Stimulated activated effector memory CD8-positive, alpha-beta T cell treated with anti-CD3 and anti-CD28 coated beads, Interleukin-12 subunit alpha, Interleukin-12 subunit beta, amount 100 ng/mL, for 72 hours (primary cell): ENCODE measurements at regions not wholly inside any gene's neighbourhood (a gene's known extent, or its start where the extent isn't known, plus 50 kb on each side); places are given as distances from the start of the nearest gene placed in this dataset.

ENCODE experiments used
- ATAC-seq: fragments of 150-1000 bp; cut with Tn5 transposase; 2 replicates; pipeline ENCODE4 v1.10.0; 2021
- DNase-seq, 2 donors: peaks; one replicate each; pipeline ENCODE4 v3.0.0; 2021 to 2022; ENCODE audit warnings: low spot score in 2 of 2
- H3K27ac Mint-ChIP-seq: one replicate; pipeline ENCODE4 v1.8.0; 2022; ENCODE audit warnings: mild to moderate bottlenecking, mixed read lengths
- H3K36me3 Mint-ChIP-seq: one replicate; pipeline ENCODE4 v1.8.0; 2022; ENCODE audit warnings: mild to moderate bottlenecking, mixed read lengths
- H3K4me1 Mint-ChIP-seq: one replicate; pipeline ENCODE4 v1.8.0; 2022; ENCODE audit warnings: mixed read lengths
- H3K4me3 Mint-ChIP-seq: one replicate; pipeline ENCODE4 v1.8.0; 2022; ENCODE audit warnings: mild to moderate bottlenecking, mixed read lengths
- H3K9me3 Mint-ChIP-seq: one replicate; pipeline ENCODE4 v1.8.0; 2022; ENCODE audit warnings: mixed read lengths

GRCh38 chr1:14137411-14138134 lies 437.6 kb downstream of the PRDM2 start:
- no peak overlapping the region for H3K4me3 Mint-ChIP-seq
- H3K4me1 Mint-ChIP-seq, result no peaks in the 10 kb centered on the region
- H3K9me3 Mint-ChIP-seq, result no peaks in the 10 kb centered on the region
- H3K27ac Mint-ChIP-seq, result no peak overlapping the region
- H3K36me3 Mint-ChIP-seq, result no peaks in the 10 kb centered on the region
- no peak for ATAC-seq
- DNase-seq, result no peak

DNA sequence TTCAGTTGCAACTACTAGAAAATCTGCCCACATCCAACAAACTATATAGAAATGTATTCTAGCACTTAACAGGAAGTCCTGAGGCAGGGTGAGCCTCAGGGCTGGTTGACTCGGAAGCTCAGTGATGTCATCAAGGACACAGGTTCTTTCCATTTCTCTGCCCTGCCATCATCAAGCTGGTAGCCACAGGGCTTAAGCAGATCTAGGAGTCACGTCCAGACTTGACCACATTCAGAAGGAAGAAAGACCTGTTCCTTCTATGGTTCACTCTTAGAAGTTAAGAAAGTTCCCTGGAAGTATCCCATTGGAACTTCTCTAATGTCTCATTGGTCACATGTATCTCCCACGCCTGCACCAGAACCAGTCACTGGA lies 438.1 kb downstream of the PRDM2 start:
- H3K4me3 Mint-ChIP-seq, result no peak overlapping the region
- no peaks in the 10 kb centered on the region for H3K4me1 Mint-ChIP-seq
- no peaks in the 10 kb centered on the region for H3K9me3 Mint-ChIP-seq
- no peak overlapping the region for H3K27ac Mint-ChIP-seq
- H3K36me3 Mint-ChIP-seq, result no peaks in the 10 kb centered on the region
- no peak for ATAC-seq
- no peak for DNase-seq

DNA sequence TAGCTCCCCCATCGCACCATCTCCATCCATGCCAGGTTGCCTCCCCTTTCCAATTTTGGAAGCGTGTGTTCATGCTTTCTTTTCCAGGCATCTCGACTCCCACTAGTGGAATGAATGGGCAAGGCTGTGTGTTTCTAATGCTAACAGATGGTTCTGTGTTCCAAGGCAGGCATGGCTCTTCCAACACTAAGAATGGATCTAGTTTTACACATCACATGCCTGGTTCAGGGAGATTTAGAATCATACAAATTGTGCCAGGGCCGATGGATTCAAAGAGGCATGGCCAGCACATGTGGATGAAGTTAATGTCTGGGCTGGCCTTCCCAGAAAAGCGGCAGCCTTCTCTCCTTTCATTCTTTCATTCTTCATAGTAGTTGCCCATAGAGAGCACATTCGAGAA lies 438.7 kb downstream of the PRDM2 start:
- DNase-seq, result no peak
- Mint-ChIP-seq H3K36me3 (no peaks in the 10 kb centered on the region), H3K4me1 (no peaks in the 10 kb centered on the region), H3K27ac (no peak overlapping the region), H3K9me3 (no peaks in the 10 kb centered on the region), H3K4me3 (no peak overlapping the region)
- ATAC-seq, result no peak

DNA sequence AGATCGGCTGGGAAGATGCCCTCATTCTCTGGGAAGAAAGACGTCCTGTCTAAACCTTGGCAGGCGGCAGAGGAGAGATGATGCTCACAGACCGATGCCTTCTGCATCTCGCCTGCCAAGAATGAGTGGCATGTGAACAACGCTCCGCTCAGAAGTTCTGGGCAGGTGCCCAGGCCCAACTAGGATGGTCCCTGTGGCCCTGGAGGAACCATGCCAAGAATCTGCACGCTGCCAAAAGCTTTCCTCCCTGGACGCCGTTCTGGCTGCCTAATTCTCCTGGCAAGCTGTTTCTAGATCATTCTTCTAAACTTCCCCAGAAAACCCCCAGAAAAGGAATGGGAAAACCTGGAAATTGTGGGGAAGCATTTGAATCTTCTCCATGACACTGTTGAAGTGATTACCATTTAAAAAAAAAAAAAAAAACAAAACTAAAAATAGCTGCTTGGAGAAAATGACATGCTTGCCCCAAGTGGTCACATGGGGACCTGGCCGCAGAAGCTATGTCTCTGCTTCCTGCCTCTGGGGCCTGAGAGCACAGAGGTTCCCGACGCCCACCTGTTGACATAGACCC lies 440.9 kb downstream of the PRDM2 start:
- no peak overlapping the region for H3K4me3 Mint-ChIP-seq
- DNase-seq (no peak), ATAC-seq (no peak)
- peaks cover 3% of the 10 kb centered on the region for H3K9me3 Mint-ChIP-seq
- H3K4me1 Mint-ChIP-seq, result no peaks in the 10 kb centered on the region
- no peaks in the 10 kb centered on the region for H3K36me3 Mint-ChIP-seq
- H3K27ac Mint-ChIP-seq, result no peak overlapping the region

DNA sequence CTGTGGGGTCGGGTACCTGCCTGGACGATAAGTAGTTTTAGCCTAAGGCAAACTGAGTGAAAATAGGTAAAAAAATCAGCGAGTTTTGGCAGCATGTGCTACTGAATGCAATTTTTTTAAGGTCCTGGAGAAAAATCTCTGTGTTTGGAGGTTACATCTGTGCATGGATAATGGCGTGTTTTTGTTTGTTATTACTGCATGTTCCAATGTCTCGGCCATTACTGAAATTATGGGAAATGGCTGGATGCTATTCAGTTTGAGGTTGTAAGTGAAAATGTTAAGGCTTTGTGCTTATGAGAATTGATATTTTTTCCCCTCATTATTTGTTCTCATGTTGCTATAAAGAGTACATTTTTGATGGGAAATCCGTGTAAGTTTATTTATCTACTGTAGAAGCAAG lies 441.7 kb downstream of the PRDM2 start:
- Mint-ChIP-seq H3K9me3 (peaks cover 3% of the 10 kb centered on the region), H3K4me3 (no peak overlapping the region), H3K27ac (no peak overlapping the region), H3K36me3 (no peaks in the 10 kb centered on the region), H3K4me1 (no peaks in the 10 kb centered on the region)
- no peak for ATAC-seq
- no peak for DNase-seq

DNA sequence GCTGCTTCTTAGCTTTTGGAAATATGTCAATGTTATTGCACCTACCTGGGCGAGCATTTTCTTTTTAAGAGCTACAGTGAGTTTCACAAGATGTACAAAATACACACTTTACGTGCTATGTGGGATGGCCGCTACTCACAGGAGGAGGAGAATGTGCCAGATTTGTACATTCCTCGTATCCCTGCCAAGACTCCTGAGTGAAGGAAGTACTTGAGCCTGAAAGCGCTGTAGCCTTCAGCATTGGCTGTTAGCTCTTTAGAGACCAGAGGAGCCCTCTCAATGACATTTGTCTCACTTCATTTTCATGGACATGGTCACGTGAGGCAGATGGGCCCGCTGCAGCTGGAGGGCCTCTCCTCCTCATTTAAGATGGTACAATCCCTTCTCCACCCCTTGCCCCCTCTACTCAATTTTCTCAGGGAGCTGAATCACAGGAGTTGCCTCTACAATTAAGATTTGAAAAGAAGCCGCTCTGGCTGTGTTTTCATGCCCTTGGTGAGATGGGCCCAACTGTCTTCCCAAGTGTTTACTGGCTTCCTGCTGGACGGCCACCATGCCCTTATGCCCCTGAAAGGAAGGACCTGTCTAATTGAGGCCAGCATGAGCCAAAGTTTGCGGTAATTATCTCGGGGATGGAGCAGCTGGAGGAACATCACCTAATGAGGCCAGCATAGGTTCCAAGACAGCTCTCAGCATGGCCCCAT lies 442.6 kb downstream of the PRDM2 start:
- no peak overlapping the region for H3K27ac Mint-ChIP-seq
- H3K36me3 Mint-ChIP-seq, result no peaks in the 10 kb centered on the region
- no peak for ATAC-seq
- H3K9me3 Mint-ChIP-seq, result peaks cover 3% of the 10 kb centered on the region
- DNase-seq, result no peak
- no peak overlapping the region for H3K4me3 Mint-ChIP-seq
- no peaks in the 10 kb centered on the region for H3K4me1 Mint-ChIP-seq

GRCh38 chr1:14143777-14144176 lies 443.8 kb downstream of the PRDM2 start:
- DNase-seq (no peak), ATAC-seq (no peak)
- Mint-ChIP-seq H3K4me1 (no peaks in the 10 kb centered on the region), H3K9me3 (peaks cover 3% of the 10 kb centered on the region), H3K4me3 (no peak overlapping the region), H3K36me3 (no peaks in the 10 kb centered on the region), H3K27ac (no peak overlapping the region)

DNA sequence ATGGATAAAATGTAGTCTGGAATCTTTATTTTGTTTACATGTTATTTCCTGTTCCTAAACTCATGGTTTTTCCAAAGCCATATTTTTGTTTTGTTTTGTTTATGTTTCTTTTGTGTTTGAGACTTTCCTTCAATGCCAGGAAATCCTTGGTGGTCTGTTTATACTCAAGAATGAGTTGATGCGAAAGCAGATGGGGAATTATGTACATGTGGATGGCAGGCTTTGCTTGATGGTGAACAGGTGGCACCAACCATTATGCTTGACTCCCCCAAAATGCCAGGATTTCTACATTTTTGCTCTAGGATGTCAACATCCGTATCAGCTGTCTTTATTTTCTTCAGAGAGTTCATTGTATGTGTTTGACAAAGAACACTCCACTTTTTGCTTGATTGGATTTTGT lies 448.5 kb downstream of the PRDM2 start:
- no peaks in the 10 kb centered on the region for H3K4me1 Mint-ChIP-seq
- DNase-seq (no peak), ATAC-seq (no peak)
- no peak overlapping the region for H3K4me3 Mint-ChIP-seq
- no peaks in the 10 kb centered on the region for H3K36me3 Mint-ChIP-seq
- no peak overlapping the region for H3K27ac Mint-ChIP-seq
- H3K9me3 Mint-ChIP-seq, result peaks cover 8% of the 10 kb centered on the region

GRCh38 chr1:14149431-14149830 lies 449.1 kb upstream of the KAZN start:
- no peak for ATAC-seq
- H3K27ac Mint-ChIP-seq, result no peak overlapping the region
- no peak overlapping the region for H3K4me3 Mint-ChIP-seq
- no peak for DNase-seq
- H3K4me1 Mint-ChIP-seq, result no peaks in the 10 kb centered on the region
- no peaks in the 10 kb centered on the region for H3K36me3 Mint-ChIP-seq
- peaks cover 7% of the 10 kb centered on the region for H3K9me3 Mint-ChIP-seq

DNA sequence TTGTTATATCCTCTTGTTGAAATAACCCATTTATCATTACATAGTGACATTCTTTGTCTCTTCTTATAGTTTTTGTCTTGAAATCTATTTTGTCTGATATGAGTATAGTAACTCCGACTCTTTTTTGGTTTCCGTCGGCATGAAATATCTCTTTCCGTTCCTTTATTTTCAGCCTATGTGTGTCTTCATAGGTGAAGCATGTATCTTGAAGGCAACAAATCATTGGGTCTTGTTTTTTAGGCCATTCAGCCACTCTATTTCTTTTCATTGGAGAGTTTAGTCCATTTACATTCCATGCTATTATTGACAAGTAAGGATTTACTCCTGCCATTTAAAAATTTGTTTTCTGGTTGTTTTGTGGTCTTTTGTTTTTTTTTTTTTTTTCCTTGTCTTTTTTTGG lies 441.9 kb upstream of the KAZN start:
- ATAC-seq, result no peak
- H3K36me3 Mint-ChIP-seq, result no peaks in the 10 kb centered on the region
- no peak overlapping the region for H3K4me3 Mint-ChIP-seq
- H3K4me1 Mint-ChIP-seq, result no peaks in the 10 kb centered on the region
- DNase-seq, result no peak
- H3K9me3 Mint-ChIP-seq, result peaks cover 19% of the 10 kb centered on the region
- H3K27ac Mint-ChIP-seq, result no peak overlapping the region

GRCh38 chr1:14160781-14161180 lies 437.7 kb upstream of the KAZN start:
- Mint-ChIP-seq H3K4me1 (no peaks in the 10 kb centered on the region), H3K4me3 (no peak overlapping the region), H3K27ac (no peak overlapping the region), H3K36me3 (no peaks in the 10 kb centered on the region), H3K9me3 (peaks cover 15% of the 10 kb centered on the region)
- DNase-seq (no peak), ATAC-seq (no peak)

DNA sequence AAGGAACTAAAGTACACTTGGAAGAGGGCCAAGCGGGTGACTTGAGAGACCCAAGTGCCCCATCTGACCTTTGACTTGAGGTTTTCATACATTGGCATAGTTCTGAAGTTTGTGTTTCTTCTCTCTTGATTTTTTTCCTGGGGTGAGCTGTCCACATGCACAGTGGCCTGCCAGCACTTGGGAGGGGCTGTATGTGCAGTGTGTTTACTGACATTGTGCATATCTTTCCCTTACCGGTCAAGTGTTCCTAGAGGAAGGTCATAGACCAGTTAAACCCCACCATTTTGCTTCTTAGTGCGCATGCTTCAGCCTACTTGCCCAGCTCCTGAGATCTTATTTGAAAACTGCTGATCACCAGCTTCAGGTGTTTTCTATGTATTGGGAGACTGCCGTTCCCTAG lies 435.2 kb upstream of the KAZN start:
- DNase-seq (no peak), ATAC-seq (no peak)
- Mint-ChIP-seq H3K4me1 (no peaks in the 10 kb centered on the region), H3K4me3 (no peak overlapping the region), H3K27ac (no peak overlapping the region), H3K9me3 (peaks cover 8% of the 10 kb centered on the region), H3K36me3 (no peaks in the 10 kb centered on the region)

DNA sequence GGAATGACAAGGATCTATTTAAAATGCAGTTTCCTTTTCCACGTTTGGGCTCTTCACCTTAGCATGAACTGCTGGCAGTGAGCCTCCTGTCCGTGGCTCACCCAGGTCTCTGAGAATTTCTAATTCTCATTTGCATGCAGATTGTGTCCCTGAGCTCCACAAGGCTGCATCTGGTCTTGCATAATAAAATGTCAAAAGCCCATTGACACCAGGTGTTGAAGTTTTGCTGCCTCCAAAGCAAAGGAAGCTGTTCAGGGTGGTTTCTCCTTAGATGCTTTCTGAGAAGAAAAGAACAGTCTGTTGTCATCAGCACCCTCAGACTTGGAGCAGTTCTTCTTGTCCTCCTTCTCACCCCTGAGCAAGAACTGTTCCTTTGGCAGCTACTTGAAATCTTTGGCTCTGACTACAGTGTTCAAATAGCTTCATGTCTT lies 433.1 kb upstream of the KAZN start:
- Mint-ChIP-seq H3K4me3 (no peak overlapping the region), H3K9me3 (peaks cover 8% of the 10 kb centered on the region)
- no peak for ATAC-seq

DNA sequence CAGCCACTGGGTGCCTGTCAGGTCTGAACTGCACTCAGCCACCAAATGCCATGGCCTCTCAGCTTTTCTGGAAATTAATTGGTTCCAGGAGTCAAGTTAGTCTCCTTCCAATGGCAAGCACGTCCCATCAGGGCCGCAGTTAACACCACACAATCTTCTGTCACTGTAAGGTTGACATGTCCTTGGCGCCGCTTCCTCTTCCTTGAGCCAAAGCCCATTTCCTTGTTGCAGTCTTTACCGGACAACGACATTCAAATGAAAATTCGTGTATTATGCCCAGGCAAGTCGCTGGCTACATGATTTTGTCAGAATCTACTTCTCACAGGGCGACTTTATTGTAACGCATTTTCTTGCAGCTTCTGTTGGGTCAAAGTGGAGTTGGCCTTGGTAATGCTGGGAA lies 430.6 kb upstream of the KAZN start:
- Mint-ChIP-seq H3K9me3 (peaks cover 8% of the 10 kb centered on the region), H3K36me3 (no peaks in the 10 kb centered on the region), H3K27ac (no peak overlapping the region), H3K4me3 (no peak overlapping the region), H3K4me1 (no peaks in the 10 kb centered on the region)
- DNase-seq, result no peak
- ATAC-seq, result no peak

More for the DNA sequence above, 433.1 kb upstream of the KAZN start:
- no peaks in the 10 kb centered on the region for H3K4me1 Mint-ChIP-seq
- DNase-seq, result no peak
- no peaks in the 10 kb centered on the region for H3K36me3 Mint-ChIP-seq
- H3K27ac Mint-ChIP-seq, result no peak overlapping the region

DNA sequence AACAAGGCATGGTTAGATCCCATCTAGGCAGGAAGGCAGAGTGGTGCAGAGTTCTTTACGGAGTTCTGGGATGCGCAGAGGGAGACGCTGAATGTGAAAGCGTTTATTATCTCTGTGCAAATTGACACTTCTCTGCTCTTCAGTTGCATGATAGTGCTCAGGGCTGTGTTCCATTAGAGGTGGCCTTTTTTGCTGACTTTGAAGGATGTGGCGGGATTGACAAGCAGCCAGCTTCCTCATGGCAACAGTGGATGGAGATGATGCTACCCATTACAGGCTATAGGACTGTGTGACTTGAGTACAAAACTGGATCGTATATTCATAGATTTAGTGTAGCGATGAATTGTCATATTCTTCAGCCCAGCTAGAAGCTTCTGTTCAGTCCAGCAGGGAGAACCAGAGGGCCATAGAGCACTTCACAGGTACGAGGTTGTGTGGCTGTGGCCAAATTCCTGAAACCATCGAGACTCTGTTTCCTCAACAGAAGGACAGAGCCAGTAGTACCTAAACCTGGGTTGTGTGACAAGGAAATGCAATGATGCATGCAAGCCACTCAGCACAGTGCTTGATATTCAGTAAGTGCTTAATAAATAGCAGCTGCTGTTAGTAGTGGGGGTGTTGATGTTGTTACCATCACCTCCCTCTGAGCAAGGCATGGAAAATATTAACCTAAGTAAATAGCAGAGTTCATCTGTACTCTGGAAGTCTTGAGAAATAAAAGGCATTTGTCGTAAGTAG lies 430.0 kb upstream of the KAZN start:
- no peak overlapping the region for H3K27ac Mint-ChIP-seq
- H3K36me3 Mint-ChIP-seq, result no peaks in the 10 kb centered on the region
- no peaks in the 10 kb centered on the region for H3K4me1 Mint-ChIP-seq
- DNase-seq (no peak), ATAC-seq (no peak)
- H3K4me3 Mint-ChIP-seq, result no peak overlapping the region
- H3K9me3 Mint-ChIP-seq, result peaks cover 5% of the 10 kb centered on the region

DNA sequence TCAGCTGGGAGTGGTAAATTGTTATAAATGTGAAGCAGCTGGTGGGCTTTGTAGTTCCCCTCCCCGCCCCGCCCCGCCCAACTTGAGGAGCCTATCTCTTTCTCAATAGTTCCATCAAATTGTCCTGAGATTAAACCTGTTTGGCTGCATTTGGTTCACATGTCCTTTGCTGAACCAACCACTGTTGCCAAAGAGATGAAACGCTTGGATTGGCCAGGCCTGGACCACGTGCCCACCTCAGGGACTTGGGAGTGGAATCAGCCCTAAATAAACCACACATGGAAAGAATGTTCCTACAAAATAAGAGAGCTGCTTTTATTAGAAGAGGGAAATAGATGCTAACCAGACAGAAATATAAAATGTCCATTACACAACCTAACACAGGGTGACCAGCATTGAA lies 424.9 kb upstream of the KAZN start:
- DNase-seq (no peak), ATAC-seq (no peak)
- no peaks in the 10 kb centered on the region for H3K4me1 Mint-ChIP-seq
- no peak overlapping the region for H3K27ac Mint-ChIP-seq
- H3K9me3 Mint-ChIP-seq, result no peaks in the 10 kb centered on the region
- H3K36me3 Mint-ChIP-seq, result no peaks in the 10 kb centered on the region
- H3K4me3 Mint-ChIP-seq, result no peak overlapping the region
